Activated T-cell treated with anti-CD3 and anti-CD28 coated beads, Interleukin-2, amount 50 U/mL, for 1 hour (primary cell): ENCODE measurements at regions not wholly inside any gene's neighbourhood (a gene's known extent, or its start where the extent isn't known, plus 50 kb on each side); places are given as distances from the start of the nearest gene placed in this dataset.
"Not testable (repeated sequence)": the region's sequence is repeated elsewhere in the genome, so short reads cannot be mapped to it uniquely, and the experiment has no call there.

ENCODE experiments used
- DNase-seq: peaks from one replicate; pipeline ENCODE4 v3.0.0-alpha.2; 2020

- DNase-seq = no peak
These were observed 279.2 kb upstream of the DUSP10 start for GRCh38 chr1:222021129-222021528.

- no peak for DNase-seq
These were observed 278.7 kb upstream of the DUSP10 start for GRCh38 chr1:222020553-222020952.

GRCh38 chr1:222019029-222019428, 277.1 kb upstream of the DUSP10 start:
- no peak for DNase-seq

- DNase-seq = no peak
These were observed 276.2 kb upstream of the DUSP10 start for GRCh38 chr1:222018041-222018440.

- no peak for DNase-seq
These were observed 273.8 kb upstream of the DUSP10 start for GRCh38 chr1:222015686-222016085.

- no peak for DNase-seq
These were observed 272.1 kb upstream of the DUSP10 start for GRCh38 chr1:222014001-222014400.

- DNase-seq = no peak
These were observed 270.9 kb upstream of the DUSP10 start for GRCh38 chr1:222012816-222013215.

GRCh38 chr1:222010306-222010705, 268.4 kb upstream of the DUSP10 start:
- no peak for DNase-seq

- no peak for DNase-seq
These were observed 267.3 kb upstream of the DUSP10 start for GRCh38 chr1:222009105-222009730.

- DNase-seq = no peak
These were observed 264.8 kb upstream of the DUSP10 start for GRCh38 chr1:222006715-222007114.

GRCh38 chr1:222004784-222005183, 262.9 kb upstream of the DUSP10 start:
- no peak for DNase-seq

- no peak for DNase-seq
These were observed 262.1 kb upstream of the DUSP10 start for GRCh38 chr1:222004034-222004433.

GRCh38 chr1:222002503-222002902, 260.6 kb upstream of the DUSP10 start:
- DNase-seq = no peak

GRCh38 chr1:222000131-222000530, 258.2 kb upstream of the DUSP10 start:
- DNase-seq = no peak

- no peak for DNase-seq
These were observed 256.9 kb upstream of the DUSP10 start for GRCh38 chr1:221998781-221999180.

- no peak for DNase-seq
These were observed 256.3 kb upstream of the DUSP10 start for GRCh38 chr1:221998186-221998612.

- DNase-seq = not testable (repeated sequence)
These were observed 255.1 kb upstream of the DUSP10 start for GRCh38 chr1:221997012-221997411.

GRCh38 chr1:221994939-221995338, 253.1 kb upstream of the DUSP10 start:
- DNase-seq = no peak

- DNase-seq = no peak
These were observed 252.4 kb upstream of the DUSP10 start for GRCh38 chr1:221994274-221994698.

- no peak for DNase-seq
These were observed 251.6 kb upstream of the DUSP10 start for GRCh38 chr1:221993444-221993948.

GRCh38 chr1:221992427-221992826, 250.5 kb upstream of the DUSP10 start:
- no peak for DNase-seq

- DNase-seq = no peak
These were observed 249.3 kb upstream of the DUSP10 start for GRCh38 chr1:221991221-221991620.

- no peak for DNase-seq
These were observed 247.9 kb upstream of the DUSP10 start for GRCh38 chr1:221989741-221990140.

- DNase-seq = no peak
These were observed 246.9 kb upstream of the DUSP10 start for GRCh38 chr1:221988829-221989228.

- DNase-seq = no peak
These were observed 246.1 kb upstream of the DUSP10 start for GRCh38 chr1:221987860-221988520.
